GM19467 (cell line): ENCODE measurements at regions not wholly inside any gene's neighbourhood (a gene's known extent, or its start where the extent isn't known, plus 50 kb on each side); places are given as distances from the start of the nearest gene placed in this dataset.

ENCODE experiments used
- ATAC-seq: cut with Tn5 transposase; IDR thresholded peaks from one replicate; pipeline ENCODE4 v1.9.1; 2021; ENCODE audit warnings: mild to moderate bottlenecking, moderate library complexity; ENCODE audit not compliant: unreplicated experiment

GRCh38 chr11:121800731-121801393 lies 315.2 kb downstream of the BLID start:
- no peak for ATAC-seq

- no peak for ATAC-seq
These were observed 315.8 kb downstream of the BLID start for GRCh38 chr11:121800240-121800639.

GRCh38 chr11:121797496-121797895 lies 318.5 kb downstream of the BLID start:
- ATAC-seq: no peak

DNA sequence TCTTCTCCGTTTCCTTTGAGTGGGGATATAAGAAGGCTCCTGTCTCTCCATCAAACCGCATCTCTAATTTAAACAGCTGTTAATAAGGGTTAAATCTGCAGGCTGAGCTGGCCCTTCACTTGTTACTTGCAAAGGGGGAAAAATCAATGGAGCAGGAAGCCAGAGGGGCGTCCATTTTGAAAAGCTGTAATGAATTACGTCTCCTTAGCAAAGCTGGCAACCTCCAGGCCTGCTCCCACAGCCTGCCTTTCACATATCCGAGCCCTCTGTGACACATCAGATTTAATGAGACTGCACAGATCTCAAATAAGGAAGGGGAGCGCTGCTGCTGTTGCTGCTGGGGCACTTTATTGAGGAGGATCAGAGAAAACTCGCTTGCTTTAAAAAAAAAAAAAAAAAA lies 320.8 kb downstream of the BLID start:
- ATAC-seq: no peak

DNA sequence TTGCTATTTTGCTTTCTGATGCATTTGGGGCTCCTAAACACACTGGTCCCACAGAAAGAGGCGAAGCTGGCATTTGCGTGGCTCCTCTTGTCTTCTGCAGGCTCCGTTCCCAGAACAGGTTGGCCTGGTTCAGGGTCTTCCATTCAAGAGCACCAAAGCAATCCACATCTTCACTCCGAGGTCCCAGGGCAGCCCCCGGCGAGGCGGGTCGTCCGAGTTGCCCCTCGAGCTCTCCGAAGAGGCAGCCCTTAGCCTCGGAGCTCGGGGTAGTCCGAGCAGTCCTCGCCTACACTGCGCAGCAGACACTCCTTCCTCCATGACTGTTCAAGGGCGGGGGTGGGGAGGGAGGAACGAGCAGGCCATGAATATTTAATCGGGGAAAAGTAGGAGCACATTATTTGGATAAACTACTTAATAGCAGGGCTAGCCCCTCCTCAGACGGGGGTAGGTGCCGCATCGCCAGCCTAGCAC lies 321.3 kb downstream of the BLID start:
- no peak for ATAC-seq

- ATAC-seq: no peak
These were observed 322.1 kb downstream of the BLID start for GRCh38 chr11:121793916-121794315.

DNA sequence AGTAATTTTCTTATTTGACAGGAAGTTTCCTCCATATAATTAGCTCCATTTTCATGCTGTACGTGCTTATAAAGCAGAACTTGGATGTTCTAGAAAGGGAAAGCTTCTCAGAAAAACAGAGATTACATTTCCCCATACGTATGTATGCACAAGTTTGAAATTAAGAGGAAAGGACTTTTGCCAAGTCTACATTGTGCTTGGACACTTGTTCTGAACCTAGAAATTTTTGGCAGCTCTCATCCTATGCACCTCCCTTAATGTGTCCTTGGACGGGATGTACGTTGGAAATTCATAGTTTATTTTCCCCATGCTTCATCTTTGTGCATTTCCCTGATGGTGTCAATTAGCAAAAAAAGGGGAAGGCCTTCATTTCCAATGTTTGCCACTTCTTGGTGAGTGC lies 322.7 kb downstream of the BLID start:
- no peak for ATAC-seq

DNA sequence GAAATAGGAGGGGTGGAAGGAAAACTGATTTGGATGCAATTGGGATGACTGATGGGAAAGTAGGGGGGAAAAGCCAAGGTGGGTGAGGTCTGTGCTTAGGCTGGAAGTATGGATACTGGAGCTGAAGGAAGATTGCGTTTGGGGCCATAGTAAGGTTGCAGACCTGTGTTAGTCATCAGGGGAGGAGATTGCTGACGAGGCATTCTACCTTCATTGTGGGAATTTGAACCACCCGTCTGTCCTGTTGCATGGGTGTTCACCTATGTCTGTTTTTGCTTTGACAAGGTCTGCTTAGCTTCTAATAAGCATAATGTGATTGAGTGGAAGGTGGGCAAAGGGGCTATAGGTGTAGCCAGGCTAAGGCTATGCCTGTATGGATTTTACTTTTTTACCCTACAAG lies 323.8 kb downstream of the BLID start:
- no peak for ATAC-seq

GRCh38 chr11:121790430-121790829 lies 325.6 kb downstream of the BLID start:
- ATAC-seq: no peak

- ATAC-seq: no peak
These were observed 328.2 kb upstream of the SORL1-AS1 start for GRCh38 chr11:121780971-121781370.

- no peak for ATAC-seq
These were observed 324.3 kb upstream of the SORL1-AS1 start for GRCh38 chr11:121777056-121777455.

GRCh38 chr11:121775276-121775675 lies 322.5 kb upstream of the SORL1-AS1 start:
- no peak for ATAC-seq

GRCh38 chr11:121773076-121773475 lies 320.3 kb upstream of the SORL1-AS1 start:
- ATAC-seq: no peak

GRCh38 chr11:121770939-121771595 lies 318.3 kb upstream of the SORL1-AS1 start:
- no peak for ATAC-seq

GRCh38 chr11:121769191-121769590 lies 316.4 kb upstream of the SORL1-AS1 start:
- ATAC-seq: no peak

DNA sequence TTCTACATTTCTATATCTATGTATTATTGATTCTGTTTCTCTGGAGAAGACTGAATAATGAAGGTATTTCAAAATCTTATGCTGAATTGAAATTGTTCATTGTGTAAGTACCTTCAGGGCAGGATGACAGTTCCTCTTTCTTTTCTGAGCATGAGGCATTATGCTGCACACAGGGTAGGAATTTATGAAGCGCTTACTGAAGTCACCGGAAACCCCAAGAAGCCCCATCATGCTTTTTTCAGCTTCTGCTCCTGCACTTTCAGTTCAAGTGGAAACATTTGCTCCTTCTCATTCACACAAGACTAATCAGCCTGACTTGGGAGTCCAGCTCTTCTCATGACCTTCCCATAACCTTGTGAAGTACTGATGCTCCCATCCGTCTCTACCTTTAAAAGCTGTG lies 314.7 kb upstream of the SORL1-AS1 start:
- peak; percentile 42 for ATAC-seq

GRCh38 chr11:121766991-121767390 lies 314.2 kb upstream of the SORL1-AS1 start:
- ATAC-seq: no peak

- ATAC-seq: no peak
These were observed 313.4 kb upstream of the SORL1-AS1 start for GRCh38 chr11:121766166-121766565.

DNA sequence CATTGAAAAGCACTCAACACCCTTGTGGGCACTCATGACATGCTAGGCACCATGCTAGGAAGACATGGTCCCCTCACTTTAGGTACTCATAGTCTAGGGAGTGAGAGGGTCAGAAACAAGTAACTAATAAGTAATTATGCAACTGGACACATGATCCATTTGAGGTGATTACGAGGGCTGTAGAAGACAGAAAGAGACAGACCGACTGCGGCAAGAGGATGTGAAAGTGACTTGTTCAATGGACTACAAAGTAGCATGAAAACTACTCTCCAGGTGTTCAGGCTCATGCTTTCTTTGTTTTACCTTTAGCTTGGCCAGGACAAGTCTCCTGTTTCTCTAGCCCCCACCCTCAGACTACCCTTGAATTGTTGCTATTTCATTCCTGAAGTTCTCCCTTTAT lies 310.8 kb upstream of the SORL1-AS1 start:
- peak; percentile 88 for ATAC-seq

DNA sequence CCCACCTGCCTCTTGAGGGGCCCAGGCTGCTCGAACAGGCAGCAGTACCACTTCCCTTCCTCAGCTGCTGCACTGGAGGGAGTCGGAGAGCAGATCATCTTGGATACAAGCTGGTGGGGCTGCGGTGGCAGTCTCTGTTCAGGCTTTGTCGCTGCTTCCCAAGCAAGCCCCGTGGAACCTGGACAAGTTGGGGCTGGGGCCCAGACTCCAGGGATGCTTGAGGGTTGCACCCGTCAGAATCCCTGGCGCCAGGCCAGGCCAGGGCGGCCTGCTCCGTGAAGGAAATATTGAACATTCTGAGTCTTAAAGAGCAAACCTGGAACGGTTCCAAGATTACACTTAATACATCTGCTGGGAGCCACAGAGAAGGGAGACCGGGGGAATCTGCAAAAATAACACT lies 310.1 kb upstream of the SORL1-AS1 start:
- no peak for ATAC-seq

- no peak for ATAC-seq
These were observed 308.4 kb upstream of the SORL1-AS1 start for GRCh38 chr11:121761186-121761585.

GRCh38 chr11:121757480-121758125 lies 304.8 kb upstream of the SORL1-AS1 start:
- no peak for ATAC-seq
